ENCODE measurements at regions not wholly inside any gene's neighbourhood (a gene's known extent, or its start where the extent isn't known, plus 50 kb on each side); places are given as distances from the start of the nearest gene placed in this dataset.

DNA sequence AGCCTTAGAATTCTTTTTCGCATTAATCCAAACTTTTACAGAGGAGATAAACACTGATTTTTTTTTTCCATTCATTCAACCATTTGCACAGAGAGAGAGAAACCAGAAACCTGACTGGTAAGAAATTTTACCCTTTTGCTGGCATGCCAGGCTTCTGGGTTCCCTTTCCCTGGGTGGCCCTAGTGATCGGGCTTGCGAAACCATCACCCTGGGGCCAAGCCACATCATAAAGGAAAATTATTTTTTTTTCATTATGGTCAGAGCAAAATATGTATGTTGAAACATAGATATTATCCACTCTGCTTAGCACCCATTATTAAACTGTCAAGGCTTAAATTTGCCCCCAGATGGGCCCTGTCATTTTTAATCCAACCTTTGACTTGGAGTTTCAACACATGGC, 55.4 kb upstream of the INHBA start:
- no peak for TF ChIP-seq POLR2A (IDR thresholded peaks at IDR 0.05; ENCODE audit: low read depth, low read length)
- TF ChIP-seq TAF1 (IDR thresholded peaks at IDR 0.05; ENCODE audit: borderline replicate concordance, low read depth, low read length) = no peak
- TF ChIP-seq POLR2AphosphoS5 (IDR thresholded peaks at IDR 0.05; ENCODE audit: low read depth, low read length) = no peak
